ENCODE measurements at regions not wholly inside any gene's neighbourhood (a gene's known extent, or its start where the extent isn't known, plus 50 kb on each side); places are given as distances from the start of the nearest gene placed in this dataset.

DNA sequence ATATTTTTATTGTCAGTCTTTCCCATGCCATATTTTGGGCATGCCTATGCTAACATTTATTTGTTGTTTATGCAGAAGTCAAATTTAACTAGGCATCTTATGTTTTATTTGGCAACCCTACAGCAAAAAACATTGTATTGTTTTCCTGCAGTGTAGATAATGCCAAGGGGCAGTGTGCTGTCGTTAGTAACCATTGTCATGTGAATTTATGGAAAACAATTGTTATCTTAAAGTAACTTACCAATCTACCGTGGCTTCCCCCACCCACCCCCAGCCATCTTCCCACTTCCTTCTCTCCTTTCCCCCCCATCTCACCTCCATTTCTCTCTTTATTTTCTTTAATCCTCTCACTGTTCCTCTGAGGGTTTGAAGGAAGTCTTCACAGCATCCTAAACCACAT, 370.5 kb downstream of the ACTR3B start:
- TF ChIP-seq POLR2A (IDR thresholded peaks at IDR 0.05) (no peak), POLR2AphosphoS5 (IDR thresholded peaks at IDR 0.05) (no peak)
